Neural cell (in vitro differentiated cells): ENCODE measurements at regions not wholly inside any gene's neighbourhood (a gene's known extent, or its start where the extent isn't known, plus 50 kb on each side); places are given as distances from the start of the nearest gene placed in this dataset.

Experiments
- EP300 ChIP-seq: fragments of 450-650 bp; conservative IDR thresholded peaks from 2 replicates; pipeline ENCODE4 v1.6.1; 2014; ENCODE audit warnings: antibody characterized with exemption, mild to moderate bottlenecking, moderate library complexity; ENCODE audit not compliant: poor library complexity, severe bottlenecking
- RAD21 ChIP-seq: fragments of 450-650 bp; conservative IDR thresholded peaks from 2 replicates; pipeline ENCODE4 v1.6.1; 2014; ENCODE audit warnings: antibody characterized with exemption, mild to moderate bottlenecking, moderate library complexity
- REST ChIP-seq: IDR thresholded peaks from 2 replicates; pipeline ENCODE4 v1.6.1; 2012; ENCODE audit warnings: borderline replicate concordance
- TF ChIP-seq, protein P1 (sequence below): fragments of 450-650 bp; IDR thresholded peaks from 2 replicates; pipeline ENCODE4 v1.5.1; 2014; ENCODE audit warnings: antibody characterized with exemption, mild to moderate bottlenecking, moderate library complexity; ENCODE audit not compliant: poor library complexity, severe bottlenecking

GRCh38 chr5:24714746-24715145, 70.0 kb upstream of the CDH10 start:
- TF ChIP-seq REST, result no peak
- TF ChIP-seq, protein P1, sequence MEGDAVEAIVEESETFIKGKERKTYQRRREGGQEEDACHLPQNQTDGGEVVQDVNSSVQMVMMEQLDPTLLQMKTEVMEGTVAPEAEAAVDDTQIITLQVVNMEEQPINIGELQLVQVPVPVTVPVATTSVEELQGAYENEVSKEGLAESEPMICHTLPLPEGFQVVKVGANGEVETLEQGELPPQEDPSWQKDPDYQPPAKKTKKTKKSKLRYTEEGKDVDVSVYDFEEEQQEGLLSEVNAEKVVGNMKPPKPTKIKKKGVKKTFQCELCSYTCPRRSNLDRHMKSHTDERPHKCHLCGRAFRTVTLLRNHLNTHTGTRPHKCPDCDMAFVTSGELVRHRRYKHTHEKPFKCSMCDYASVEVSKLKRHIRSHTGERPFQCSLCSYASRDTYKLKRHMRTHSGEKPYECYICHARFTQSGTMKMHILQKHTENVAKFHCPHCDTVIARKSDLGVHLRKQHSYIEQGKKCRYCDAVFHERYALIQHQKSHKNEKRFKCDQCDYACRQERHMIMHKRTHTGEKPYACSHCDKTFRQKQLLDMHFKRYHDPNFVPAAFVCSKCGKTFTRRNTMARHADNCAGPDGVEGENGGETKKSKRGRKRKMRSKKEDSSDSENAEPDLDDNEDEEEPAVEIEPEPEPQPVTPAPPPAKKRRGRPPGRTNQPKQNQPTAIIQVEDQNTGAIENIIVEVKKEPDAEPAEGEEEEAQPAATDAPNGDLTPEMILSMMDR, result no peak
- TF ChIP-seq RAD21, result no peak
- TF ChIP-seq EP300, result no peak
